HEK293 (cell line): ENCODE measurements at regions not wholly inside any gene's neighbourhood (a gene's known extent, or its start where the extent isn't known, plus 50 kb on each side); places are given as distances from the start of the nearest gene placed in this dataset.

Source experiments
- CTCF ChIA-PET: fragments of 350-600 bp; formaldehyde crosslinking; extraction: SDS; loops from one replicate; lab custom pipeline; 2021; ENCODE audit warnings: antibody characterized with exemption; lab: Yijun Ruan, JAX
- POLR2A ChIA-PET: fragments of 300-600 bp; formaldehyde crosslinking; extraction: SDS; loops from one replicate; lab custom pipeline; 2020; ENCODE audit warnings: antibody characterized with exemption, inconsistent platforms; lab: Yijun Ruan, JAX
- H3K27ac ChIP-seq: fragments of 200-500 bp; sonication (Bioruptor generic); 2 replicates; pipeline ENCODE4 v1.5.1; 2014; ENCODE audit warnings: low read depth, low read length, control low read depth, inconsistent platforms; ENCODE audit errors: extremely low read depth
- H3K36me3 ChIP-seq, 2 experiments: fragments of 200-500 bp in 1 of 2; sonication (Bioruptor generic) in 1 of 2; 1 replicate in 1 of 2; 2 replicates in 1 of 2; pipeline ENCODE4 v1.5.1; 2014 to 2017; ENCODE audit warnings: inconsistent platforms in 2 of 2, low read length in 2 of 2; ENCODE audit not compliant: control insufficient read depth in 2 of 2, insufficient read depth in 1 of 2
- H3K4me1 ChIP-seq: fragments of 200-500 bp; sonication (Bioruptor generic); 2 replicates; pipeline ENCODE4 v1.5.1; 2014; ENCODE audit warnings: mild to moderate bottlenecking, low read length, inconsistent platforms; ENCODE audit not compliant: control insufficient read depth, insufficient read depth
- H3K4me3 ChIP-seq: 2 replicates; pipeline ENCODE4 v1.5.1; 2011; ENCODE audit warnings: low read depth, mild to moderate bottlenecking, control low read depth, low read length, moderate library complexity
- H3K9me3 ChIP-seq: fragments of 200-500 bp; sonication (Bioruptor generic); 2 replicates; pipeline ENCODE4 v1.5.1; 2014; ENCODE audit warnings: low read depth, low read length, inconsistent platforms; ENCODE audit not compliant: control insufficient read depth, insufficient read depth
- GLIS2 ChIP-seq: fragments of 450-650 bp; formaldehyde crosslinking; IDR thresholded peaks from 2 replicates; pipeline ENCODE4 v1.5.1; 2016; ENCODE audit warnings: missing biosample characterization, missing genetic modification characterization
- IKZF3 ChIP-seq: fragments of 450-650 bp; IDR thresholded peaks from 2 replicates; pipeline ENCODE4 v1.5.0; 2018; ENCODE audit warnings: missing biosample characterization, mild to moderate bottlenecking, missing genetic modification characterization, moderate library complexity
- INSM2 ChIP-seq: fragments of 450-650 bp; formaldehyde crosslinking; IDR thresholded peaks from 2 replicates; pipeline ENCODE4 v1.5.1; 2016; ENCODE audit warnings: missing biosample characterization, missing genetic modification characterization
- KLF17 ChIP-seq: fragments of 450-650 bp; formaldehyde crosslinking; IDR thresholded peaks from 2 replicates; pipeline ENCODE4 v1.5.1; 2016; ENCODE audit warnings: missing biosample characterization, missing genetic modification characterization
- RBAK ChIP-seq: fragments of 450-650 bp; formaldehyde crosslinking; IDR thresholded peaks from 2 replicates; pipeline ENCODE4 v1.5.1; 2016; ENCODE audit warnings: missing biosample characterization, missing genetic modification characterization
- REPIN1 ChIP-seq: fragments of 450-650 bp; formaldehyde crosslinking; IDR thresholded peaks from 2 replicates; pipeline ENCODE4 v1.5.1; 2017; ENCODE audit warnings: missing biosample characterization, missing genetic modification characterization, low read depth
- ZBTB8A ChIP-seq: fragments of 450-650 bp; formaldehyde crosslinking; IDR thresholded peaks from 2 replicates; pipeline ENCODE4 v1.5.1; 2016; ENCODE audit warnings: missing biosample characterization, missing genetic modification characterization
- ZFP3 ChIP-seq: fragments of 450-650 bp; formaldehyde crosslinking; IDR thresholded peaks from 2 replicates; pipeline ENCODE4 v1.5.1; 2016; ENCODE audit warnings: low read depth, missing biosample characterization, missing genetic modification characterization
- ZNF121 ChIP-seq: fragments of 450-650 bp; formaldehyde crosslinking; IDR thresholded peaks from 2 replicates; pipeline ENCODE4 v1.5.1; 2016; ENCODE audit warnings: missing biosample characterization, missing genetic modification characterization
- ZNF18 ChIP-seq: fragments of 450-650 bp; formaldehyde crosslinking; IDR thresholded peaks from 2 replicates; pipeline ENCODE4 v1.5.1; 2016; ENCODE audit warnings: missing biosample characterization, missing genetic modification characterization
- ZNF266 ChIP-seq: fragments of 450-650 bp; formaldehyde crosslinking; IDR thresholded peaks from 2 replicates; pipeline ENCODE4 v1.5.1; 2016; ENCODE audit warnings: missing biosample characterization, missing genetic modification characterization, low read depth
- ZNF416 ChIP-seq: fragments of 450-650 bp; formaldehyde crosslinking; IDR thresholded peaks from 2 replicates; pipeline ENCODE4 v1.5.1; 2016; ENCODE audit warnings: missing biosample characterization, missing genetic modification characterization
- ZNF449 ChIP-seq: fragments of 450-650 bp; formaldehyde crosslinking; IDR thresholded peaks from 2 replicates; pipeline ENCODE4 v1.5.1; 2017; ENCODE audit warnings: missing biosample characterization, mild to moderate bottlenecking, missing genetic modification characterization, moderate library complexity
- ZNF473 ChIP-seq: fragments of 450-650 bp; formaldehyde crosslinking; IDR thresholded peaks from 2 replicates; pipeline ENCODE4 v1.5.1; 2017; ENCODE audit warnings: missing biosample characterization, missing genetic modification characterization
- ZNF488 ChIP-seq: fragments of 450-650 bp; formaldehyde crosslinking; IDR thresholded peaks from 2 replicates; pipeline ENCODE4 v1.5.1; 2016; ENCODE audit warnings: missing biosample characterization, missing genetic modification characterization
- ZNF571 ChIP-seq: fragments of 450-650 bp; formaldehyde crosslinking; IDR thresholded peaks from 2 replicates; pipeline ENCODE4 v1.5.0; 2017; ENCODE audit warnings: missing biosample characterization, missing genetic modification characterization
- ZNF677 ChIP-seq: fragments of 450-650 bp; IDR thresholded peaks from 2 replicates; pipeline ENCODE4 v1.5.0; 2018; ENCODE audit warnings: missing biosample characterization, mild to moderate bottlenecking, missing genetic modification characterization, moderate library complexity
- ZNF785 ChIP-seq: fragments of 450-650 bp; formaldehyde crosslinking; IDR thresholded peaks from 2 replicates; pipeline ENCODE4 v1.5.1; 2016; ENCODE audit warnings: missing biosample characterization, missing genetic modification characterization
- ZNF791 ChIP-seq: fragments of 450-650 bp; formaldehyde crosslinking; IDR thresholded peaks from 2 replicates; pipeline ENCODE4 v1.5.1; 2016; ENCODE audit warnings: missing biosample characterization, missing genetic modification characterization
- ZNF843 ChIP-seq: fragments of 450-650 bp; formaldehyde crosslinking; IDR thresholded peaks from 2 replicates; pipeline ENCODE4 v1.5.1; 2016; ENCODE audit warnings: missing biosample characterization, missing genetic modification characterization
- ZSCAN18 ChIP-seq: fragments of 450-650 bp; formaldehyde crosslinking; IDR thresholded peaks from 2 replicates; pipeline ENCODE4 v1.5.1; 2016; ENCODE audit warnings: missing biosample characterization, missing genetic modification characterization

GRCh38 chr7:27431465-27431864 is 188.9 kb downstream of the EVX1 start:
- Histone ChIP-seq H3K4me1 (peaks cover 10% of the 10 kb centered on the region), H3K9me3 (no peaks in the 10 kb centered on the region), H3K27ac (no peak overlapping the region), H3K36me3 (no peaks in the 10 kb centered on the region), H3K4me3 (no peak overlapping the region)
- no peak for TF ChIP-seq ZNF121 (tag by site-specific recombination)
- no peak for TF ChIP-seq ZNF266 (tag by site-specific recombination)
- no peak for TF ChIP-seq RBAK (tag by site-specific recombination)
- TF ChIP-seq ZFP3 (tag by site-specific recombination) = no peak
- TF ChIP-seq INSM2 (tag by site-specific recombination) = no peak
- no peak for TF ChIP-seq KLF17 (tag by site-specific recombination)
- no peak for TF ChIP-seq GLIS2 (tag by site-specific recombination)
- no peak for TF ChIP-seq ZSCAN18 (tag by site-specific recombination)
- TF ChIP-seq ZBTB8A = no peak
- no peak for TF ChIP-seq ZNF677 (tag by site-specific recombination)
- CTCF ChIA-PET = no interaction called here
- POLR2A ChIA-PET = no interaction called here

- TF ChIP-seq ZSCAN18 (tag by site-specific recombination) = no peak
- TF ChIP-seq, all 188 proteins: peak for 0
- ChIA-PET POLR2A (no interaction called here), CTCF (interaction anchor here (0.6 kb wide), 1 partner anchor 238 kb away, joined by 4 read pairs; no protein-coding TSS in a partner anchor)
- Histone ChIP-seq H3K27ac (no peak overlapping the region), H3K4me1 (peaks cover 10% of the 10 kb centered on the region), H3K36me3 (no peaks in the 10 kb centered on the region), H3K9me3 (no peaks in the 10 kb centered on the region), H3K4me3 (no peak overlapping the region)
Observed at GRCh38 chr7:27433581-27433980, 191.0 kb downstream of the EVX1 start.

- no peaks in the 10 kb centered on the region for H3K9me3 ChIP-seq
- H3K27ac ChIP-seq = no peak overlapping the region
- CTCF ChIA-PET = interaction anchor here (0.6 to 1.5 kb wide), 6 partner anchors 10 to 212 kb away, joined by 3 to 8 read pairs (median 3); no protein-coding TSS in a partner anchor
- no peaks in the 10 kb centered on the region for H3K36me3 ChIP-seq
- POLR2A ChIA-PET = no interaction called here
- H3K4me3 ChIP-seq = no peak overlapping the region
- peaks cover 10% of the 10 kb centered on the region for H3K4me1 ChIP-seq
- no peak for TF ChIP-seq ZNF488 (tag by site-specific recombination)
- no peak for TF ChIP-seq ZNF843 (tag by site-specific recombination)
- TF ChIP-seq ZNF571 (tag by site-specific recombination) = no peak
- no peak for TF ChIP-seq ZNF785 (tag by site-specific recombination)
- no peak for TF ChIP-seq ZNF473 (tag by site-specific recombination)
- no peak for TF ChIP-seq ZNF18 (tag by site-specific recombination)
- TF ChIP-seq REPIN1 (tag by site-specific recombination) = no peak
- no peak for TF ChIP-seq ZNF416 (tag by site-specific recombination)
- TF ChIP-seq ZNF449 = no peak
- TF ChIP-seq ZNF791 (tag by site-specific recombination) = no peak
- TF ChIP-seq IKZF3 (tag by site-specific recombination) = no peak
Observed at GRCh38 chr7:27434756-27435400, 192.3 kb downstream of the EVX1 start.
